ENCODE measurements at regions not wholly inside any gene's neighbourhood (a gene's known extent, or its start where the extent isn't known, plus 50 kb on each side); places are given as distances from the start of the nearest gene placed in this dataset.

DNA sequence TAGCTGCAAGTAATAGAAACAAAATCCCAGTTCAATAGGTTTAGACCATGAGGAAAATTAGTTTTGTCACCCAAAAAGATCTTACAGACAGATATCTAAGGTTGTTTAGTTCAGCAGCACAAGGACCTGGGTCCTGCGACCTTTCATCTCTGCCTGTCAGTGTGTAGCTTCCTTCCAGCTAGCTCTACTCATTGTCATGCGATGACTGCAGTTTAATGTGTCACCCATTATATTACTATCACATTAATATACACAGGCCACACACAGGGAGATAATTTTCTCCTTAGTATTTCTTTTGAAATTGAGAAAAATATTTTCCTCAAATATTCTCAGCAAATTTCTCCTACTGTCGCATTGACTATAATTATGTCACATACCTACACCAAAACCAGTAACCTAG is 232.1 kb upstream of the ARSJ start:
- TF ChIP-seq, protein P1, sequence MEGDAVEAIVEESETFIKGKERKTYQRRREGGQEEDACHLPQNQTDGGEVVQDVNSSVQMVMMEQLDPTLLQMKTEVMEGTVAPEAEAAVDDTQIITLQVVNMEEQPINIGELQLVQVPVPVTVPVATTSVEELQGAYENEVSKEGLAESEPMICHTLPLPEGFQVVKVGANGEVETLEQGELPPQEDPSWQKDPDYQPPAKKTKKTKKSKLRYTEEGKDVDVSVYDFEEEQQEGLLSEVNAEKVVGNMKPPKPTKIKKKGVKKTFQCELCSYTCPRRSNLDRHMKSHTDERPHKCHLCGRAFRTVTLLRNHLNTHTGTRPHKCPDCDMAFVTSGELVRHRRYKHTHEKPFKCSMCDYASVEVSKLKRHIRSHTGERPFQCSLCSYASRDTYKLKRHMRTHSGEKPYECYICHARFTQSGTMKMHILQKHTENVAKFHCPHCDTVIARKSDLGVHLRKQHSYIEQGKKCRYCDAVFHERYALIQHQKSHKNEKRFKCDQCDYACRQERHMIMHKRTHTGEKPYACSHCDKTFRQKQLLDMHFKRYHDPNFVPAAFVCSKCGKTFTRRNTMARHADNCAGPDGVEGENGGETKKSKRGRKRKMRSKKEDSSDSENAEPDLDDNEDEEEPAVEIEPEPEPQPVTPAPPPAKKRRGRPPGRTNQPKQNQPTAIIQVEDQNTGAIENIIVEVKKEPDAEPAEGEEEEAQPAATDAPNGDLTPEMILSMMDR (conservative IDR thresholded peaks at IDR 0.05; ENCODE audit: low read depth, low read length): no peak
- H3K4me3 ChIP-seq (ENCODE audit: low read depth, low read length): no peak overlapping the region
- DNase-seq (ENCODE audit: low read depth): peak; percentile 27

DNA sequence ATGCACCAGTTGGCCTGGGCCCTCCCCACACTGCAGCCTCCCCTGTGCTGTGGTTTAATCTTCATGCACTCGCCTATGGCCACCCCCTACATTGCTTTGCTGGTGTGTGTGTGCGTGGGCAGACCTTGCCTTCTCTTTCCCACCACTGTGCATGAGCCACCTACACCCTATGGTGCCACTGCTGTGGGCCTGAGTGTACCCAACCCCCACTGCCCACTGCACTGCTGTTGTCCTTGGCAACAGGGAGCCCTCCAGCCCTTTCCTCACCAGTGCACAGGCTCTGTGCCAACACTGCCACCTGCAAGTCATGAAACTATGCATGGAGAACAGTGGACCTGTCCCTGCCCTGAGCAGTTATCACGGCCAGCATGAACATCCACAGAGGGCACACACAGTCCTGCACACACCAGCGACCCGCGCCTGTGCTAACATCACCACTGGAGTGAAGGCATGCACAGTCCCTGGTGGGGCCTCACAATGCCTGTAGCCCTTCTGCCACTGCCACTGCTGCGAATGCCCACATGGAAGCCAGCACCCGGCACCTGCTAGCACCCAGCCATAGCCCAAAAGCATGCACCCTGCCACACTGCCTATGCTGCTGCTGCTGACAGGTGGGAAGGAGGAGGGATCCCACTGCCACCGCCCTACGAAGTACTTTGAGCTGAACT is 237.8 kb upstream of the ARSJ start:
- no peak for DNase-seq (ENCODE audit: low read depth)
- H3K4me3 ChIP-seq (ENCODE audit: low read depth, low read length): no peak overlapping the region
- TF ChIP-seq, protein P1 (conservative IDR thresholded peaks at IDR 0.05; ENCODE audit: low read depth, low read length): no peak

DNA sequence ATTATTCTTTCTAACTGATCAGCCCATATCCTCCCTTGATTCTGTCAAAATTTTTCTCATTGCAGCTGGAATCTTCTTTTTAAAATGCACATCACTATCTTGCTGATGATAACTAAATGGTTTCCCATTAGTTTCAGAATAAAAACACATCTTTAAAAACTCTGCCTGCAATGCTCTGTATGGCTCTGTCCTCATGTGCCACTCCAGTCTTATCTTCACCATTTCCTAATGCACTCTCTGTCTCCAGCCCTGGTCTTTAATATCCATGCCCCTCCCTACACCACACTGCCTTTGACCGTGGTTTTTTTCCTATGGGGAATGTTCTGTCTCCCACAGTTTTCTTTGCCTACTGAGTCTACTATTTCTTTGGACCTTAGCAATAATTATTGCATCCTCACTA is 244.1 kb upstream of the ARSJ start:
- TF ChIP-seq, protein P1 (conservative IDR thresholded peaks at IDR 0.05; ENCODE audit: low read depth, low read length): no peak
- no peak for DNase-seq (ENCODE audit: low read depth)
- no peak overlapping the region for H3K4me3 ChIP-seq (ENCODE audit: low read depth, low read length)

DNA sequence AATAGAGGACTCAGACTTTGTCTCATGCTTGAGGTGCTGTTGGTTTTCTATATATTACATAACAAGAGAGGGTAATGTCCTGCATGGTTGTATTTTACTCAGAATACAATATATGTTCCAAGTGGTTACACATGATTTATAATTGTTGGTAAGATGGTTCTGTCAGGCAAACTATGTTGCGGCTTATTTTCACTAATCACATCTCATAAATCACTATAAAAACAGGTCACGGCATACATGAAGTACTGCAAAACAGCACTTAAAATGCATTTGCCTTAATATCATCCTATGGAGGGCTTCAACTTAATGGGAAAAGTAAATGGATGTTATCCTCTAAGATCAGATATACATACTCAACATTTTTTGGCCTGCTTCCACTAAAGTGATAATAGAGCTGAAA is 246.0 kb upstream of the ARSJ start:
- H3K4me3 ChIP-seq (ENCODE audit: low read depth, low read length): no peak overlapping the region
- DNase-seq (ENCODE audit: low read depth): no peak
- TF ChIP-seq, protein P1 (conservative IDR thresholded peaks at IDR 0.05; ENCODE audit: low read depth, low read length): no peak

DNA sequence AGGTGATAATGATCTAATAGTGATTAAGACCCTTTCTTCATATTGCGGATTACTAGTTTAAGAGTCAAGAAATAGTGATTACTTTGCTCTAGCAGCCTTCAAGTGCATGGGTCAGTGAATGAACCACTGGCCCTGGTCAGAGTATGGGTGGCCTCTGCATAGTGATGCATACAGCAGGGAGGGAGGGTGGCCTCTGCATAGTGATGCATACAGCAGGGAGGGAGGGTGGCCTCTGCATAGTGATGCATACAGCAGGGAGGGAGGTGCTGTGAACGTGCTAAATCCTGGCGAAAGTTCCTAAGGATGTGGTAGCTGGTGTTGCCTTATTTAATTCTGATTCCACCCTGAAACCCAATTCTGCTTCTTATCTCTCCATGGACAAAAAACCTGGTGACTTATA is 246.7 kb upstream of the ARSJ start:
- no peak for DNase-seq (ENCODE audit: low read depth)
- TF ChIP-seq, protein P1 (conservative IDR thresholded peaks at IDR 0.05; ENCODE audit: low read depth, low read length): no peak
- no peak overlapping the region for H3K4me3 ChIP-seq (ENCODE audit: low read depth, low read length)

DNA sequence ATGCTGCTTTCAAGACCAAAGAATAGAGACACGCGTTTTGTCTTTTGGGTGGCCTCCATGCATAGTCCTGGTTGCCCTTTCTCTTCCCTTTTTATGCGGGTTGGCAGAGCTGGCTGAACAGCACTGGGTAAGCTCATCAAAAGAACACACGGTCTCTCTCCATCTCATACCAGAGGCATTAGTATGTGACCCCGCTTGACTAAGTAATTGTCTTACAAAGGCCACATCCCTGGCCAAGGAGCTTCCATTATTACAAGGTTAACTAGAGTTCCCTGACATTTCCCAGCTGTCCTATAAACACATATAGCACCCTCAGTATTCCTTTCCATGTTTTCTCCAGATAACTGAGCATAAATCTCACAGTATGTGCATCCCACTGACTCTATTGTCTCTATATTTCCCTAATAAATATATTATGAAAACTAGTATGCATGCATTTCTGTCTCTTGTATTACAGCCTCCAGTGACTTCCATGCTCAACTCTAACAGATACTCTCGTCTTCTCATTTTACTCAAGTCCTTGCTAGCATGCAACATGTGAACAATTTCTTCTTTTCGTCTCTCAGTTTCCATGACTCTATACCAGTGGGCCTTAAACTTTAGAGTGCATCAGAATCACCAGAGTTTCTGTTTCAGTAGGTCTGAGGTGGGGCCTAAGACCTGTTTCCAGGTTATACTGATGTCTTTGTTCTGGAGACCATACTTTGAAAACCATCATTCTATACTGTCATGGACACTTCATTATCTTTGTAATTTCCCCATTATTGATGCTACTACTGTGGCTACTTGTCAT is 247.7 kb upstream of the ARSJ start:
- H3K4me3 ChIP-seq (ENCODE audit: low read depth, low read length): no peak overlapping the region
- TF ChIP-seq, protein P1 (conservative IDR thresholded peaks at IDR 0.05; ENCODE audit: low read depth, low read length): no peak
- no peak for DNase-seq (ENCODE audit: low read depth)
